ENCODE measurements at regions not wholly inside any gene's neighbourhood (a gene's known extent, or its start where the extent isn't known, plus 50 kb on each side); places are given as distances from the start of the nearest gene placed in this dataset.
"Not testable (repeated sequence)": the region's sequence is repeated elsewhere in the genome, so short reads cannot be mapped to it uniquely, and the experiment has no call there.

GRCh38 chr19:14272623-14273022 lies 66.7 kb upstream of the ADGRL1 start:
- H3K27ac Mint-ChIP-seq (ENCODE audit: unreplicated experiment): no peak overlapping the region
- H3K27me3 Mint-ChIP-seq (ENCODE audit: insufficient read depth, unreplicated experiment): peaks cover 3% of the 10 kb centered on the region
- Histone ChIP-seq H3K4me3 (ENCODE audit: low read depth, low read length) (no peak overlapping the region), H3K36me3 (ENCODE audit: control insufficient read depth, insufficient read depth, low read length) (no peaks in the 10 kb centered on the region), H3K27me3 (replicated peaks; ENCODE audit: control insufficient read depth, insufficient read depth, low read length) (no peaks in the 10 kb centered on the region), H3K4me1 (no peaks in the 10 kb centered on the region), H3K9me3 (peaks cover 7% of the 10 kb centered on the region)
- no TSS peak for BruUV-seq (replicated peaks)
- CTCF ChIA-PET: no interaction called here
- intact Hi-C loops (cut with micrococcal nuclease; ENCODE audit: unreplicated experiment): no loop called here
- H3K9me3 Mint-ChIP-seq (ENCODE audit: unreplicated experiment): peaks cover 22% of the 10 kb centered on the region
- H3K36me3 Mint-ChIP-seq (ENCODE audit: insufficient read depth, unreplicated experiment): peaks cover 6% of the 10 kb centered on the region
- TF ChIP-seq CTCF (IDR thresholded peaks at IDR 0.05; ENCODE audit: insufficient read depth in 1 of 2, low read depth in 1 of 2, low read length in 1 of 2, severe bottlenecking in 1 of 2, unreplicated experiment in 1 of 2): no peak
- no peaks in the 10 kb centered on the region for H3K4me1 Mint-ChIP-seq (ENCODE audit: low read depth, unreplicated experiment)
- H3K4me3 Mint-ChIP-seq (ENCODE audit: unreplicated experiment): no peak overlapping the region
- DNase-seq: no peak
- POLR2A ChIA-PET: no interaction called here

- H3K9me3 ChIP-seq: peaks cover 7% of the 10 kb centered on the region
- no peak overlapping the region for H3K4me3 ChIP-seq (ENCODE audit: low read depth, low read length)
- Mint-ChIP-seq H3K36me3 (ENCODE audit: insufficient read depth, unreplicated experiment) (peaks cover 3% of the 10 kb centered on the region), H3K9me3 (ENCODE audit: unreplicated experiment) (peaks cover 17% of the 10 kb centered on the region), H3K27me3 (ENCODE audit: insufficient read depth, unreplicated experiment) (peaks cover 3% of the 10 kb centered on the region), H3K4me3 (ENCODE audit: unreplicated experiment) (no peak overlapping the region), H3K4me1 (ENCODE audit: low read depth, unreplicated experiment) (no peaks in the 10 kb centered on the region), H3K27ac (ENCODE audit: unreplicated experiment) (no peak overlapping the region)
- no peak for TF ChIP-seq CTCF (IDR thresholded peaks at IDR 0.05; ENCODE audit: insufficient read depth in 1 of 2, low read depth in 1 of 2, low read length in 1 of 2, severe bottlenecking in 1 of 2, unreplicated experiment in 1 of 2)
- no peaks in the 10 kb centered on the region for H3K36me3 ChIP-seq (ENCODE audit: control insufficient read depth, insufficient read depth, low read length)
- H3K4me1 ChIP-seq: no peaks in the 10 kb centered on the region
- ChIA-PET POLR2A (no interaction called here), CTCF (no interaction called here)
- DNase-seq: no peak
- intact Hi-C loops (cut with micrococcal nuclease; ENCODE audit: unreplicated experiment): no loop called here
- H3K27me3 ChIP-seq (replicated peaks; ENCODE audit: control insufficient read depth, insufficient read depth, low read length): no peaks in the 10 kb centered on the region; the same call in 1 of the 2 replicates
- BruUV-seq (replicated peaks): no TSS peak
Observed at GRCh38 chr19:14271840-14272239, 65.9 kb upstream of the ADGRL1 start.

- H3K4me3 Mint-ChIP-seq (ENCODE audit: unreplicated experiment); H3K27ac Mint-ChIP-seq (ENCODE audit: unreplicated experiment); H3K9me3 ChIP-seq; H3K9me3 Mint-ChIP-seq (ENCODE audit: unreplicated experiment); POLR2A ChIA-PET; H3K27me3 ChIP-seq (replicated peaks; ENCODE audit: control insufficient read depth, insufficient read depth, low read length); BruUV-seq (replicated peaks); CTCF ChIA-PET; H3K27me3 Mint-ChIP-seq (ENCODE audit: insufficient read depth, unreplicated experiment); H3K36me3 Mint-ChIP-seq (ENCODE audit: insufficient read depth, unreplicated experiment); H3K36me3 ChIP-seq (ENCODE audit: control insufficient read depth, insufficient read depth, low read length); intact Hi-C loops (cut with micrococcal nuclease; ENCODE audit: unreplicated experiment); H3K4me1 ChIP-seq; H3K4me1 Mint-ChIP-seq (ENCODE audit: low read depth, unreplicated experiment); DNase-seq; H3K4me3 ChIP-seq (ENCODE audit: low read depth, low read length): not testable (repeated sequence)
Observed at GRCh38 chr19:14270557-14270956, 64.6 kb upstream of the ADGRL1 start.

- ChIA-PET POLR2A (no interaction called here), CTCF (no interaction called here)
- no peaks in the 10 kb centered on the region; the same call in 1 of the 2 replicates for H3K27me3 ChIP-seq (replicated peaks; ENCODE audit: control insufficient read depth, insufficient read depth, low read length)
- no peaks in the 10 kb centered on the region for H3K9me3 ChIP-seq
- H3K27me3 Mint-ChIP-seq (ENCODE audit: insufficient read depth, unreplicated experiment): peaks cover 3% of the 10 kb centered on the region
- BruUV-seq (replicated peaks): no TSS peak
- H3K4me3 ChIP-seq (ENCODE audit: low read depth, low read length): no peak overlapping the region
- no peaks in the 10 kb centered on the region for H3K36me3 Mint-ChIP-seq (ENCODE audit: insufficient read depth, unreplicated experiment)
- no peaks in the 10 kb centered on the region for H3K9me3 Mint-ChIP-seq (ENCODE audit: unreplicated experiment)
- no peak overlapping the region for H3K27ac Mint-ChIP-seq (ENCODE audit: unreplicated experiment)
- TF ChIP-seq CTCF (IDR thresholded peaks at IDR 0.05; ENCODE audit: insufficient read depth in 1 of 2, low read depth in 1 of 2, low read length in 1 of 2, severe bottlenecking in 1 of 2, unreplicated experiment in 1 of 2): no peak
- H3K4me1 Mint-ChIP-seq (ENCODE audit: low read depth, unreplicated experiment): no peaks in the 10 kb centered on the region
- no peak for DNase-seq
- no peaks in the 10 kb centered on the region for H3K36me3 ChIP-seq (ENCODE audit: control insufficient read depth, insufficient read depth, low read length)
- H3K4me1 ChIP-seq: no peaks in the 10 kb centered on the region
- intact Hi-C loops (cut with micrococcal nuclease; ENCODE audit: unreplicated experiment): no loop called here
- no peak overlapping the region for H3K4me3 Mint-ChIP-seq (ENCODE audit: unreplicated experiment)
Observed at GRCh38 chr19:14267224-14267741, 61.3 kb upstream of the ADGRL1 start.

GRCh38 chr19:14266208-14266607 lies 60.2 kb upstream of the ADGRL1 start:
- H3K4me3 Mint-ChIP-seq (ENCODE audit: unreplicated experiment); H3K27me3 Mint-ChIP-seq (ENCODE audit: insufficient read depth, unreplicated experiment); H3K4me1 ChIP-seq; BruUV-seq (replicated peaks); H3K4me1 Mint-ChIP-seq (ENCODE audit: low read depth, unreplicated experiment); H3K9me3 Mint-ChIP-seq (ENCODE audit: unreplicated experiment); H3K4me3 ChIP-seq (ENCODE audit: low read depth, low read length); H3K36me3 ChIP-seq (ENCODE audit: control insufficient read depth, insufficient read depth, low read length); DNase-seq; H3K36me3 Mint-ChIP-seq (ENCODE audit: insufficient read depth, unreplicated experiment); H3K27ac Mint-ChIP-seq (ENCODE audit: unreplicated experiment); H3K9me3 ChIP-seq; intact Hi-C loops (cut with micrococcal nuclease; ENCODE audit: unreplicated experiment); H3K27me3 ChIP-seq (replicated peaks; ENCODE audit: control insufficient read depth, insufficient read depth, low read length): not testable (repeated sequence)
- CTCF ChIA-PET: interaction anchor here (0.7 kb wide), 1 partner anchor 234 kb away, joined by 7 read pairs; the partner anchor contains the start of gene IL27RA
- POLR2A ChIA-PET: interaction anchor here (0.7 kb wide), 1 partner anchor 74 kb away, joined by 6 read pairs; no protein-coding TSS in a partner anchor

Data from Caco-2 (cell line).